NB4 (cell line): ENCODE measurements at regions not wholly inside any gene's neighbourhood (a gene's known extent, or its start where the extent isn't known, plus 50 kb on each side); places are given as distances from the start of the nearest gene placed in this dataset.

Experiments
- CTCF ChIP-seq: IDR thresholded peaks from one replicate; pipeline ENCODE4 v1.5.1; 2012; ENCODE audit warnings: low read depth, low read length
- MAX ChIP-seq: IDR thresholded peaks from 2 replicates; pipeline ENCODE4 v1.6.1; 2011; ENCODE audit warnings: low read depth, low read length
- MYC ChIP-seq: IDR thresholded peaks from 2 replicates; pipeline ENCODE4 v1.6.1; 2011; ENCODE audit warnings: low read depth, low read length
- POLR2A ChIP-seq: IDR thresholded peaks from 2 replicates; pipeline ENCODE4 v1.6.1; 2011; ENCODE audit warnings: mild to moderate bottlenecking; ENCODE audit not compliant: insufficient read length; ENCODE audit errors: extremely low read depth

- no peak for TF ChIP-seq CTCF
- no peak for TF ChIP-seq POLR2A
- TF ChIP-seq MAX = no peak
- TF ChIP-seq MYC = no peak
Measured at GRCh38 chr15:31560643-31561042, 234.0 kb downstream of the KLF13 start.
